ENCODE measurements at regions not wholly inside any gene's neighbourhood (a gene's known extent, or its start where the extent isn't known, plus 50 kb on each side); places are given as distances from the start of the nearest gene placed in this dataset.
"Not testable (repeated sequence)": the region's sequence is repeated elsewhere in the genome, so short reads cannot be mapped to it uniquely, and the experiment has no call there.

DNA sequence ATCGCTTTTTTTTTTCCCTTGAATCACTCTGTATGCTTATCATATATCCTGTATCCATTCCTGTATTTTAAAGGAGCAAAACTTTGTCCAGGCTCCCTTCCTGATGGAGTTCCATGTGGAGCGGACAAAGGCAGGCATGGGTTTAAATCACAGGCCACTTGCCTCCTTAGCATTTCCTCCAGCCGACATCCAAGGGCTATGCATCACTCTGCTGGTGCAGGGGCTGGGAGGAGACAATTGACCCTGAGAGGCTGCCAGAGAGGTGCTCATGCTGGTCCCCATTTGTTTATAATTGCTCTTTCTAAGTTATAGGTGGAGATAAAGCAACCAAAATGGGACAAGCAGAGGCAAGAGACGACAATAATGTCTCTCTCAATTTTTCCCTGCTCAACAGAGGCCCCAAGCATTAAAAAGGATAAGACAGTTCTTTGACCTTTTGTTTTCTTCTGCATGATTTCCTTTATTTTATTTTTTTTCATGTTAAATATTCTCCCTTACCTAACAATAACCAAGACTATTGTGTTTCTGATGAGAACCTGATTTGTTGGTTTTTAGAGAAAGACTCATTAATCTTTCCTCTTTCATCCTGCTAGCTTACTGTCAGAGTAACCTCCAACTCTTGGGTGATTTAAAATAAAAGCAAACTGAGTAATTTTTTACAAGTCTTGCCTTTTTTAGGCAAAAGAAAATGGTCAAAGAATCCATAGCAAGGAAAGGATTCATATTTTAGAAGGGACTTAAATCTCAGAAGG, 353.7 kb downstream of the ADGRL2 start:
- no peak for DNase-seq

DNA sequence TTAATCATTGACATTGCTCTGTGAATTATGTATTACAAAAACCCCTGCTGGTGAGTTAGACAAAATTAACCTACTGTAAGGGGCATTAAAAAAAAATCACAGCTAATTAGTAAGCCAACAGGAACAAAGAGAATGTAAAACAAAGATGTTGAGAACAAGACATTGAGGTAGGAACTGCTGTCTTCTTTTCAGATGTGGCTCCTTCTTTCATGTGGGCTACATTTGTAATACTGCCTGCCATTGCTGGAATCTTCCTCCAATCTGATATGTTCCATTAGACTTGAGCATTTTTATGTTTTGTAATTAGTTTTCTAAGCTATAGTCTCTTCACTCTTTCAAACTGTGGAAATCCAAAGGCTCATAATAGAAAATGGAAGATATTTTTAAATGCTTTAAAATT, 353.0 kb downstream of the ADGRL2 start:
- no peak for DNase-seq

DNA sequence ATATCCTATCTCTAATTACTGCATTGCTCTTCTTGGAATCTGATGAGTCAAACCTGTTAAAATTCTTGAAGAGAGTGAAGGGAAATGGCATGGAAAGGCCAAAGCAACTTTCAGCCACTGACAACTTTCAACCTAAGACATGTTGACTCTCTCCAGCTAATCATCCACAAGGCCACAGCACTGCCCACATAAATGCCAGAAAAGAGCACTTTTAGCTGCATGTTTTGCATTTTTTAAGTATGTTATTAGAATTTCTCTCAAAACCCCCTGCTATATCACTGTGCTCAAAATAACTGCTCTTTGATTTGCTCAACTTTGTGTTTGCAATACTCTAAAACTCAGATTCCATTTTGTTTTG, 352.5 kb downstream of the ADGRL2 start:
- DNase-seq: no peak

DNA sequence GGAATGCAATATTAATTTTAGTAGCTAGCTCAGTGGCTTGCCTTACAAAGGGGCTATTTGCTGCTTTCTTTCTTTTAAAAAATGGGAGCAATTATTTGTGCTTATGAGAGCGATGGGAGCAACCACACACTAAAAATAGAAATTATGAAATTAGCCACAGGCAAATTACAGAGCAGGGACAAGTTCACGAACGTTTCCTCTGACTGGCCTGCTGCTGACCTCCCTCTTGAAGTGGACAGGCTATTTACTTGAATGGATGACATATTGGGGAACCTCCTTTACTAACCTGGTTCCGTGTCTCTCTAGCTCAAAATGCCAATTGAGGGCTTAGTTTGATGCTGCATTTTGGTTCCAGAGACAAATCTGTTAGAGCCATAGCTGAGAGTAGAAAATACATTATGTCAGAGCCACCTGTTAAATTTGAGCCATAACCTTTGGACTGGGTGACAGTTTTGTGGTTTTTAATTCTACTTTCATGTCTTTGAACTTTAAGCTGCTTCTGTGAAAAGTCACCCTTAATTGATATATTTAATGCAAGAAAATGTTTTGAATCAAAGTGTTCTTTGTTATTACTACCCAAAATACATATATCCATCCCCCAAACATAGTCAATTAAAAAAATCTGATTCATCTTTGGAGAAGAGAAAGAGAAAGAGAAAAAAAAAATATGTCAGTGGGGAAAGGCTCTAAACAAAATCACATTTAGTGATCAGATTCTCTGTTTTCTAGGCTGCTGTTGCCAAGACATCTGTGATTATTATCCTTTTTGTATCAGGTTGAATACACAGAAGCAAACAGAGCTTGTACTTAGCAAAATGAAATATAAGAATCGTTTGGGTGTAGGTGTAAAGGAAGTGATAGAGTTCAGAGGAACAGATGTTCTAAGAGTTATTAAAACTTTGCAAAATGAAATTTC, 351.9 kb downstream of the ADGRL2 start:
- DNase-seq: no peak

DNA sequence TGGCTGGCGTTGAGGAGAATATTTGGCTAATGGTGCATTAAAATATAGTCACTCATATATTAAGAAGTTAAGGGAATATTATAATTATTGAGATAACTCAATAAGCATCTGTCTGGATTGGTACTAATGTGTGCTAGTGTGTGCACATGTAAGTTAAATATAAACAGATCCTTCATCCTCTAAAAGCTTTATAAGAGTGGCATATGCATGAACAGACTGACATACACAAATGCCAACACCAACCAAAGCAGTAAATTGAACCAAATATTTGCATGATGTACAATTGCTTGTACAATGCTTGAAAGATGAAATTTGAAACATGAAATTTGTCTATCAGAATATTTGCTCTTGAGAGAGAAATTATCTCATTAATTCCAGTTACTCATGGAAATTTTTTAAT, 344.9 kb downstream of the ADGRL2 start:
- no peak for DNase-seq

DNA sequence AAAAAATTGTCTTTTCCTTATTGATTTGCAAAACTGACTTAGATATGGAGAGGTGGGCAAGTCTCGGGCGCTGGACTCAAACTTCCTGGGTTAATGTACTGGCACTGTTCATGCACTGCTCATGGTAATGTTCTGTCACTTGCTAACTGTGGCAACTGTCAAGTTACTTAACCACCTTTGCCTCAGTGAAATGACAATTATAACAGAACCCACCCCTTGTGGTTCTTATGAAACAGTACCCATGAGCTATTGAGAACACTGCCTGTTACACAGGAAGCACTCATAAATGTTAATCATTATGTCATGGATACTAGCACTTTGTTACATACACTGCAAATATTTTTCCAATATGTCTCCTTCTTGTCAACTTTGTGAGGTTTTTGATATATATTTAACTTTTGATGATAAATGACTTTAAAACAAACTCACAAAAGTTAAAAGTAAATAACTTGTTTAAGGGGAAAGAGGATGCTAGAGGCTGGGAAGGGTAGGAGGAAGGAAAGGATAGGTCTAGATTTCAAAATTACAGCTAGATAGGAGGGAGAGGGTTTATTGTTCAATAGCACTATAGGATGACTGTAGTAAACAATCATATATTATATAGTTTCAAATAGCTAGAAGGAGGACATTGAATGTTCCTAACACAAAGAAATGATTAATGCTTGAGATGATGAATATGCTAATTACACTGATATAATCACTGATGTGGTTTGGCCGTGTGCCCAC, 342.5 kb downstream of the ADGRL2 start:
- DNase-seq: no peak

DNA sequence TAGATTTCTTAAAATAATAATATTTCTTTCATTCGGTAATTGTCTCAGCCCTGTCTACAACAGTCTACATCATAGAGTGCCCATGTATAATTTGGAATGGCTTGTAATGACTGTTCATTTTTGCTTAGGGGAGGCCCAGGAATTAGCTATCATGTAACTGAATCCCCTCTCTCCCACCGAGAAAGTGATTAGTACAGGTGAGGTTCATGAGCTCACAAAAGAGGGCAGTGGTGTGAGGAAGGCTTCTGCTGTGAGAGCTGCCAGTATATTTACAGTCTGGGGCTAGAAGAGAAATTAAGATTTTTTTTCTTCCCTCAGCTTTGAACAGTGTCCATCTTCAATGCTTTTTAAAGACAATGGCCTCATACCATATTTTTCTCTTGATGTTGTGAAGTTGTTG, 340.7 kb downstream of the ADGRL2 start:
- DNase-seq: no peak

DNA sequence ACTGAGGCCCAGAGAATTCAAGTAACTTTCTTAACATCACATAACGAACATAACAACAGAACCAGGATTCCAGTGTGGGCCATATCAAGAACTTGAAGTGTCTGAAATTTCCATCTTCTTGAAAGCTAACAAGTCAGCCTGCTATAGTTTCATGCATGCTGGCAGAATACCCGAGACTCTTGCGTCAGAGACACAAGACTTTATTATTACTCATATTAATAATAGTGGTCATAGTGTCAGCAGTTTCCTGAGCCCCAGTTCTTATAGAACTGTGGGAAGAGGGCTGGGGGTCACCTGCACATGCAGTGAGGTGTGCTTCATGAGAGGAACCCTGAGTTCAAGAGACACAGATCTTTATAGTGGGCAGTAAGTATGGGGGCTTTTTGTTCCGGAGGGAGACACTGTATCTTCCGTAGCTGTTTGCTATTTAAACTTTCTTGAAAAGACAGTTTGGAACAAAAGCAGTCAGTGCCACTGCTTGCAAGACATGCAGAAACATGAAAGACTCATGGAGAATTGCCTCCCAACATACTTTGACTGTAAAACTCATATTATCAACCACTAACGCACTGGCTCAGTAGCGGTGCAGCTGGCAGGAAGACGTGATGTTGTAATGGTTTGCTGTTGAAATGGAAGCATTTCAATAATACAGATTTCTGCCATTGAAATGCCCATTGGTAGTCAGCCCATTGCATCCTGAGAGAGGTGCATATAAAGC, 339.2 kb downstream of the ADGRL2 start:
- DNase-seq: no peak

DNA sequence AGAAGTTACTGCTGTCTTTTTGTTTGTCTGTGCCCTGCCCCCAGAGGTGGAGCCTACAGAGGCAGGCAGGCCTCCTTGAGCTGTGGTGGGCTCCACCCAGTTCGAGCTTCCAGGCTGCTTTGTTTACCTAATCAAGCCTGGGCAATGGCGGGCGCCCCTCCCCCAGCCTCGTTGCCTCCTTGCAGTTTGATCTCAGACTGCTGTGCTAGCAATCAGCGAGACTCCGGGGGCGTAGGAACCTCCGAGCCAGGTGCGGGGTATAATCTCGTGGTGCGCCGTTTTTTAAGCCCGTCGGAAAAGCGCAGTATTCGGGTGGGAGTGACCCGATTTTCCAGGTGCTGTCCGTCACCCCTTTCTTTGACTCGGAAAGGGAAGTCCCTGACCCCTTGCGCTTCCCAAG, 335.6 kb downstream of the ADGRL2 start:
- not testable (repeated sequence) for DNase-seq

DNA sequence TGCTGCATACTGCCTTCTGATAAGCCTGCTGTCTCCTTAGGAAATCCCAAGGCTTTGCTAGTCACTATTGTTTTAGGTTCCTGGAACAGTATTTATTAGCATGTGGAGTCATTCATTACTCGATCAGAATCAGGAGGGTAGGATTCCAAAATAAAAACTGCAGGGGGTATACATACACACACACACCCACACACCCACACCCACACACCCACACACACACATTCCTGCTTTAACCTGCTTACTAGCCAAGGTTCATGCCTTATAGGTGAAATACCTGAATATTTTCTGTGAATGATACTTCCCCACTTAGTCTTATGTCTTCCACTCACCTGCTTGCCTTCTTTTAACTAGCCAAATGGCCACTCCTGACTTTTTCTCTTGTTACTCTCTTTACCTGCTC, 325.1 kb downstream of the ADGRL2 start:
- no peak for DNase-seq

DNA sequence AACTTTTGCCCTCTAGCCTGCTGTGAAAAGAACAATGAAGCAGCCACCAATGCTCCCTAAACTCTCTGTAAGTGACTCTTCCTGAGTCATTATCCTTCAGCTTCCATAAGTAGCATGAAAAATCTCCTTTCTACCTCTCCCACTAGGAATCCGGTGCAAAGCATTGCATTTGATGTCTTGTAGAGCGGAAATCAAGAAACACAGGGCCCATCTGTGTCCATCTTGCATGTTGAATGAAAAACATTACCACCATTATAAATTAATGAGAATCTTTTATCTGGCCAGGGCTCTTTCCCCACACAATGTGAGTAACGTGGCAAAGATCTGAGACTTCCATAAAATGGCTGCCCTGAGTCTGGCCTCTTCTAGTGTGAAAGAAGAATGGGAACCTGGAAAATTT, 324.4 kb downstream of the ADGRL2 start:
- DNase-seq: no peak

DNA sequence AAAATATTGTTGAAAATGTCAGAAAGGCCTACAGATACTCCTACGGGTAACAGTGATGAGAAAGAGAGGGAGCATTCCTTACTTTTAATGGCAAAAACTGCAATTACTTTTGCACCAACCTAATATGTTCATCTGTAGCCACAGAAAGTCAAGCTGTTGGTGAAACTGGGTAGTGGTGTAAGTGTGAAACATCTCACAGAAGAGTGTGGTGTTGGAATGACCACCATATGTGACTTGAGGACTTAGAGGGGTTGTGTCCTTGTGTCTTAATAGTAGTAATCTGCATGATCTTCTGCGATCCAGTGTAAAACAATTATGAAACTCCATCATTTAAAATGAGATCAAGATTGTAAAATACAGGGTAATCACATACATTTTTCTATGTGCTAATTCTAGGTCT, 320.7 kb downstream of the ADGRL2 start:
- DNase-seq: no peak

DNA sequence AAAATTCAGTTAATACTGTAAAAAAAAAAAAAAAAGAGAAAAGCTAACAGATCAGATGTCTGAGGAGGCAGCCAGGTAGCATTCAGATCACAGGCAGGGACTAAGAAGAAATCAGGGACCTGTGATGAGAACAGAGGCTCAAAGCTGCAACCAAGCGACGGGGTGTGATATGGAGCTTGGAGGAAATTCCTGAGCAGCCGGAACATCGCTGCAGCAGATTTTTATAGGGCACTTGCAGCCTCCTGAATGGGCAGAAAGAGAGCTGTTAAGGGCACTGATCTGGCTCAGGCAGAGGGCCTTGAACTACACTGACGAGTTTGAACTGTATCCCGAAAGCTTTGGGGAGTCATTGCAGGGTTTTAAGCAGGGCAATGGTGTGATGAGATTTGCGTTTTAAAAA, 315.4 kb downstream of the ADGRL2 start:
- DNase-seq: no peak

DNA sequence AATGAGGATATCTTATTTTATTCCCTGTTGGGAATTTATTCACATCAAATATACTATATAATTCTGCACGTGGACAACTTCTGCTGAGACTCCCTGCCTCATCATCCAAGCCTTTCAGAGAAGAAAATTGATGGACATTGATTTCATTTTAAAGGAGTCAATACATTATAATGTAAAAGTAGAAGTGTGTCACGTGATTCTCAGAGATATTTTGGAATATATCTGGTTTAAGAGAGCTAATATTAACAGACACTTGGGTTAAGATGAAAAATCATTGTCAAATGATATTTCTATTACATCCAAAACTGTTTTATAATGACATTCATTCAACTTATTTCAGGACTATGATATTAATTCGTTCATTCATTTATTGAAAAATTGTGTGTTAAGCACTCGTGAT, 314.2 kb downstream of the ADGRL2 start:
- no peak for DNase-seq

DNA sequence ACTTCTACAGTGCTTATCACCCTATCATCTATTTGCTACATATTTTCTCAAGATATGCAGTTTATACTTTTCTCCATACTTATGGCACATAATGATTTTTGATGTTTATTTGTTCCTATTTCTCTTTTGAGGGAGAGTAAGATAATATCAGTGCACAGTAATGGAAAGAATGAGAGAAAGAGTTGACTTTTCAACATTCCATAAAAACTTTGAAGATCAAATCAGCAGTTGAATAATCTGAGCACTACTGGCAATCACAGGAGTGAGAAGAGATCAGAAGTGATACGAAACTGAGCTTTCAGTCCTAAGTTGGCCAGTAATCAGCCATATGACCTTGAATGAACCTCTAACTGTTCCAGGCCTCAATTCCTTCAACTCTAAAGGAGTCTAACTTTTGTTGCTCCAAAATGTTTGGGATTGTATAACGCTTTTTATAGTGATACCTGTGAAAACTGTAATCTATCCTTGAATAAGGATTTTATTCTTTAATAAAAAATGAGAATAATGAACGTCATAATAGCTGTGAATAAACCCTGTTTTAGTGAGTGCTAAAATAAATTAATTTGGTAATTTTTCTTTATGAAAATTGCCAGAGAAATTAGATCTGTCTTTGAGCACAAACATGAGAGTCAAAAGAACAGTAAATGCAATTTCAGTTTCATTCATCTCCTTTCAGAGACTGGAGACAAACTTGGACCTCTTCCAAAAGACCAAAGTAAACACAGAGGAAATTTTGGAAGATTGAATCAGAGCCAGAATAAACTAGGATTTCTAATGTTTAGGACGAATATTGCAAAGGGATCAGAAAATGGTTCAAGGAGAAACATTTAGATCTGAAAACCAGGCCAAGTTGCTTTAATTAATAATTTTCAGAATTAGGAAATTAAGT, 309.9 kb downstream of the ADGRL2 start:
- DNase-seq: no peak

DNA sequence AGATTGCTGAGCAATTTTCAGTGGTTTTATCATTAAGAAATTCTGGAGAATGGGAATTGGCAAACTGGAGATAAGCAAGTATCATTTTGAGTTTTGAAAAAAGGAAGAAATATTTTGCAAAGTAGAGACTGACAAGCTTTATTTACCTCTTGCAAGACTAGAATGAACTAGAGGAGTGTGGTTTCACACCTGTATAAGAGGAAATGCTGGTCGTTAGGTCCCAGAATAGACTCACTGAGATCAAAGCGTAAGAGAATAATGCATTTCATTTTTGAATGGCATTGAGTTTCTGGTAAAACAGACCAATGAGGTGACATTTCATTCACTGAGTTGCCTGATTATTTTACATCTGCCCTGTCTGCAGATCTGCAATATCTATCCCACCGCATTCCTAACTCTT, 308.1 kb downstream of the ADGRL2 start:
- no peak for DNase-seq

DNA sequence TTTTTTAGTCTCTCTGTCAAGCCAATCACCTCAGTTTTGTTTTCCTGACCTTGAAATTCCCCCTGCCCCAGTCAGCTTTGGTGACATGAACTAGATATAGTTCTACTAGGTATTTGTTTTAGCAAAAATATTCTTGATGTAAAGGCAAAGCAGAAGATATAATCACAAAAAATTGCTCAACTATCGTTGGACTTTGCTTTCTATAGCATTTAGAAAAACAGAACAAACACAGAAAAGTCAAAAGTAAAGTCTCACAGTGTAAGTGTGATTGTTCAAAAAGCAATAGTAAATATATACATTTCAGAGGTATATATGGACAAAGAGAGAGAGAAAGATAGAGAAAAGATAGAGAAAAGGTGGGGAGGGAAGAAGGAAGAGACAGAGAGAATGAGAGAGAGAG, 305.9 kb downstream of the ADGRL2 start:
- no peak for DNase-seq

DNA sequence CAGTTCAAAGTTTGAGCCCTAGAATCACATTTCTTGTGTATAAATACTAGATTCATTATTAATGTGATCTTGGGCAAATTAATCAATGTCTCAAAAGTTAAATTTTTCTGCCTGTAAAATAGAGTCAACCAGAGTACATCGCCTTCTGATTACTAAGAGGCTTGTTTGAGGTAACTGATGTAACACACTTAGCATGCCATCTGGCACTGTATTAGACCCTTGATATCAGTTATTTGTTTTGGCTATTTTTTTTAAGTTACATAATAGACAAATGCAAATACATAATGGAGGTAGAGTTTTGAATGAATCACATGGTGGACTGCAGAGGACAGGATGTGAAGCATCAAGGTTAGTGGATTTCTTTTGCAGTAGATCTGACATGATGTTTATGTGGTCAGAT, 298.4 kb downstream of the ADGRL2 start:
- no peak for DNase-seq

DNA sequence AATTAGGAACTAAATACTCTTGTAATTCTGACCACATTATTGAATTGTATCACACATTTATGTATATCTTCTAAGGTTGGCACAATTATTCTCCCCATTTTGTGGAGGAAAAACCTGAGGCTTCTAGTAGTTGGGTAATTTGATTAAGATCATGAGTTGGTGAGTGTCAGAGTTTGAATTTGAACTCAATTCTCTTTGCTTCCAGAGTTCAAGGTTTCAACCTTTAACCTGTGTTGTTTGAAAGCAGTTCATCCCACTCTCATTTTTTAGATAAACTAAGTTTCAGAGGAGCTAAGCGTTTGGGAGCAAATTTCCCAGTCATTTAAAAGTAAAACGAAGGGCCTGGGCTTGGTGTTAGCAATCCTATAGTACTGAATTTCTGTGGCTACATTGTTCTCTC, 293.4 kb downstream of the ADGRL2 start:
- no peak for DNase-seq

DNA sequence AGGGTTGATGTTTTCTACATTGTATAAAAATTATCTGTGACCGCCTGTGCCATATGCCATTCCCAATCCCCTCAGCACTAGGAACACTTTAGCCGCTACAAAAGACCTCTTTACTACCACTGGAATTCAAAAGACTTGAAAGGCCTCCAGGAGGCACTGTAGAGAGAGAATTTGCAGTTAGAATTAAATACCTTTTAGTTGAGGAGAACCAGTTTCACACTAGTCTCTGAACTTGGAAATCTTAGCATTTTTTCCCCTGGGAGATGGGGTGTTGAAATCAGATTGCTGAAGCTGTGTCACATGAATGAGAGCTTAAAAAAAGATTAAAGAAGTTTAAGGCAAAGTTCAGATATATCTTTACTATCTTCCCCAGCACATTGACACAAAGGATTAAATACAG, 291.0 kb downstream of the ADGRL2 start:
- DNase-seq: no peak

DNA sequence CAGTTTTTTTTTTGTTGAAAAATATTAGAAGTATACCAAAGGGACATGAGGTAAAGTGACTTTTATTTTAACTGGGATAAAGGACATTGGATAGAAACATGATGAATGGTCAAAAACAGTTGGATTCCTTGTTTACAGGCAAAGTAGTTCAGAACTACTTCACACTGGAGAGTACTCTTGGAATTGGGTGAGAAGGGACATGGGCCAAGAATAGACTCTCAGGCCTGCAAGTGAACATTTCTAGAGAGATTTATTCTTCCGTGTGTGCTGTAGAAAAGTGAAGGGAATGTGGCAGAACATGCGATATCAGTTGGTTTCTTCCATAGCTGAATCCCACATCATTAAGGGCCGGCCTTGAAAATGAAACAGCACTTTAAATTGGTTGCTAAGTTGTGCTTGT, 290.5 kb downstream of the ADGRL2 start:
- no peak for DNase-seq

DNA sequence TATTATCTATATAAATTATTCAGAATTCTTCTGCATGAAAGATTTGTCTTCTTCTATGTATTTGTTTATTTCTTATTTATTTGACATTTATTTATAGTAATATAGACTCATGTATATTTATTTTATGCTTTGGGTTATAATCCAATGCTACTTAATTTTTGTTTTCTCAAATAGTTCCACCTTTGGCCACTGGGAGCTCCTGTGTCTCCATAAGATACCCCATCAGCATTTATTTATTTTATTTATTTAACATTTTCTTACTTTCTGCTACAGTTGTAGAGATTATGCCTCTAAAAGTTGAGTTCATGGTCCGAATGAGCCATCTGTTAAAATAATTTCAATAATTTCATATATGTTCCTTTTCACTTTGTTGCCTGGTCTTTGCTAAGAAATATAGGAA, 289.4 kb downstream of the ADGRL2 start:
- no peak for DNase-seq
